ENCODE measurements at regions not wholly inside any gene's neighbourhood (a gene's known extent, or its start where the extent isn't known, plus 50 kb on each side); places are given as distances from the start of the nearest gene placed in this dataset.

DNA sequence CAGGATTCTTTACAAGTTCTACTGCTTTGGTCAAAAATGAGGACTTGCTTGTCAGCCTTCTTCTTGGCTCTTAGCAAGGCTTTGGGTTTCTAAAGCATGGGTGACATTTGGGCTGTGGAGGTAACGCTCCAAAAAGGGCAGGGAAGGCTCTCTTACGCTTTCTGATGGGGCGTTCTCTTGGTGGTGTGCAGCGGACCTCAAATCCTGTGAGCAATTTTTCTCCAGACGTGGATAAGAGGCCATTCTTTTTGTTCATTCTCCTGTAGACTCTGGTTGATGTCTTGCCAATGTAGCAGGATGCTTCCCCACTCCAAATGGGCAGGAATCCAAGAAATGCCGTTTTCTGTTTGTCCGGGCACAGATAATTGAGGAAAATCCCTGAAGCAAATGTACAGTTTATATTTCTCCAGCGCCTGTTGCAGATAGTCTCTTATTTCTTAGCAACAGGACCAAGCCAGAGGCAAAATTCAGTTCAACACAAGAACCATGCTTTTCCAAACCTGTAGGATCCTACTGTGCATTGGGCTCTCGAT, 138.4 kb upstream of the NFE2L3 start:
- Mint-ChIP-seq H3K36me3 (peaks cover 1% of the 10 kb centered on the region), H3K4me3 (no peak overlapping the region), H3K27me3 (peaks cover 13% of the 10 kb centered on the region), H3K9me3 (no peaks in the 10 kb centered on the region), H3K27ac (no peak overlapping the region), H3K4me1 (no peaks in the 10 kb centered on the region)

DNA sequence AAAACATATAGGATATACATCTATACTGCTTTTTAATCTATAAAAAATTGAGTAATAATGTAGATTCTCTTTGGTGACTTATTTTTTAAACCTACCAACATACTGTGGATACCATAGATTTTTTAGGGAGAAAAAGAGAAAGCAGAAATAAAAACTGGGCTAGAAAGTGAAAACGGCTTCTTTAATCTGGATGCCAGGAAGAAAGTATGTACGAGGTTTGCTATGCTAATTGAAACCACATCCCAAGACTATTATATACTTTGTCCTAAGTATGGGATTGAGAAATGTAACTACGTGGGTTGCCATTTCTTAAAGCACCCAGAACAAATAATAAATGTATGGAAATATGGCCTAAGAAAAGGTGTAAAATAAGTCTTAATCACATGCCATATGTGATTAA, 129.0 kb upstream of the NFE2L3 start:
- no peak overlapping the region for H3K27ac Mint-ChIP-seq
- no peak overlapping the region for H3K4me3 Mint-ChIP-seq
- no peaks in the 10 kb centered on the region for H3K36me3 Mint-ChIP-seq

DNA sequence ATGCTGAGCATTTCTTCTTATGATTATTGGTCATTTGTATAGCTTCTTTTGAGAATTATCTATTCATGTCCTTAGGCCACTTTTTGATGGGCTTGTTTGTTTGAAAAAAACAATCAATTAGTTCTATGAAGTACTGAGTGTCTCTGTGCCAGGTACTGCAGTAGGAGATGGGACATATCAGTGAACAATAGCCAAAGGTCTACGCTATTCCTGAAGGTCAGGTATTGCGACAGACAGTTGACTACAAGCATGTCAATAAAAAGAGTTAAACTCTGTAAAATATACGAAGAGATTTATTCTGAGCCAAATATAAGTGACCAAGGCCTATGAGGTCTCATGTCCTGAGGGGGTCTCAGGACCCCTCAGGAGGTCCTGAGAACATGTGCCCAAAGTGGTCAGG, 122.1 kb upstream of the NFE2L3 start:
- Mint-ChIP-seq H3K9me3 (no peaks in the 10 kb centered on the region), H3K27me3 (peaks cover 2% of the 10 kb centered on the region), H3K4me1 (no peaks in the 10 kb centered on the region), H3K36me3 (no peaks in the 10 kb centered on the region), H3K4me3 (no peak overlapping the region), H3K27ac (no peak overlapping the region)

More for the DNA sequence above, 129.0 kb upstream of the NFE2L3 start:
- no peaks in the 10 kb centered on the region for H3K4me1 Mint-ChIP-seq
- H3K27me3 Mint-ChIP-seq = peaks cover 8% of the 10 kb centered on the region
- H3K9me3 Mint-ChIP-seq = no peaks in the 10 kb centered on the region

DNA sequence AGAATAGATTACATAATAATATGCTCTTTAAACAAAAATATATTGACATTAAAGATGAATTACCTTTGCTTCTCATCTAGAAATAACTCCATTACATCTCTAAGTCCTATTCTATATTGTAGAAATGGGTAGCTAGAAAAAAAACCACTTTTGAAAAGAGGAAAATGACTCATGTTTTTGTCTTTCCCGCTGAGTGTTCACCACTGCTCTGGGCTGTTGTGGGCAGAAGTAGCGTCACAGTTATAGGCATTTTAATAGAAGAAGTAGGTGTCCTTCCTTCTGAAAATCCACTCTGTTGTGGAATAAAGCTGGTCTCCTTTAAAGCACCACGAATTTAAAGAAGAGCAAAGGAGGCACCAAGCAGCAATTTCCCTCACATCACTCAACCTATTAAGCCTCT, 117.6 kb upstream of the NFE2L3 start:
- H3K4me1 Mint-ChIP-seq = peaks cover 9% of the 10 kb centered on the region
- H3K27me3 Mint-ChIP-seq = peaks cover 4% of the 10 kb centered on the region

GRCh38 chr7:26035552-26035951, 116.4 kb upstream of the NFE2L3 start:
- H3K27ac Mint-ChIP-seq = no peak overlapping the region
- H3K27me3 Mint-ChIP-seq = peaks cover 7% of the 10 kb centered on the region
- peaks cover 9% of the 10 kb centered on the region for H3K4me1 Mint-ChIP-seq
- H3K4me3 Mint-ChIP-seq = no peak overlapping the region
- H3K9me3 Mint-ChIP-seq = no peaks in the 10 kb centered on the region
- H3K36me3 Mint-ChIP-seq = no peaks in the 10 kb centered on the region

More for the DNA sequence above, 117.6 kb upstream of the NFE2L3 start:
- no peak overlapping the region for H3K4me3 Mint-ChIP-seq
- H3K36me3 Mint-ChIP-seq = no peaks in the 10 kb centered on the region
- H3K27ac Mint-ChIP-seq = no peak overlapping the region
- no peaks in the 10 kb centered on the region for H3K9me3 Mint-ChIP-seq

DNA sequence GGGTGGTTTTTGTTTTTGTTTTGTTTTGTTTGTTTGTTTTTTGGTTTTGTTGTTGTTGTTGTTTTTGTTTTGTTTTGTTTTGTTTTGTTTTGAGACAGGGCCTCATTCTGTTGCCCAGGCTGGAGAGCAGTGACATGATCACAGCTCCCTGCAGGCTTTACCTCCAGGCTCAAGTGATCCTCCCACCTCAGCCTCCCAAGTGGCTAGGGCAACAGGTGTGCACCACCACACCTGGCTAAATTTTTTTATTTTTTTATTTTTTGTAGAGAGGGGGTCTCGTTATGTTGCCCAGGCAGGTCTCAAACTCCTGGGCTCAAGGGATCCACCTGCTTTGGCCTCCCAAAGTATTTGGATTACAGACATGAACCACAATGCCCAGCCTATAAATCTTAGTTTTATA, 115.9 kb upstream of the NFE2L3 start:
- Mint-ChIP-seq H3K4me1 (peaks cover 9% of the 10 kb centered on the region), H3K27me3 (peaks cover 5% of the 10 kb centered on the region)

GRCh38 chr7:26038201-26038990, 113.6 kb upstream of the NFE2L3 start:
- no peak overlapping the region for H3K4me3 Mint-ChIP-seq
- no peaks in the 10 kb centered on the region for H3K36me3 Mint-ChIP-seq
- peaks cover 9% of the 10 kb centered on the region for H3K4me1 Mint-ChIP-seq
- peaks cover 5% of the 10 kb centered on the region for H3K27me3 Mint-ChIP-seq
- H3K27ac Mint-ChIP-seq = no peak overlapping the region
- no peaks in the 10 kb centered on the region for H3K9me3 Mint-ChIP-seq

More for the DNA sequence above, 115.9 kb upstream of the NFE2L3 start:
- H3K36me3 Mint-ChIP-seq = no peaks in the 10 kb centered on the region
- no peak overlapping the region for H3K4me3 Mint-ChIP-seq
- no peak overlapping the region for H3K27ac Mint-ChIP-seq
- no peaks in the 10 kb centered on the region for H3K9me3 Mint-ChIP-seq

- Mint-ChIP-seq H3K4me1 (peaks cover 9% of the 10 kb centered on the region), H3K9me3 (no peaks in the 10 kb centered on the region), H3K4me3 (no peak overlapping the region), H3K27me3 (peaks cover 9% of the 10 kb centered on the region), H3K36me3 (no peaks in the 10 kb centered on the region), H3K27ac (no peak overlapping the region)
Measured at GRCh38 chr7:26040085-26040484, 111.9 kb upstream of the NFE2L3 start.

GRCh38 chr7:26042237-26042636, 109.8 kb upstream of the NFE2L3 start:
- H3K4me1 Mint-ChIP-seq = peaks cover 9% of the 10 kb centered on the region

GRCh38 chr7:26043801-26044200, 108.2 kb upstream of the NFE2L3 start:
- Mint-ChIP-seq H3K9me3 (no peaks in the 10 kb centered on the region), H3K4me1 (peaks cover under 1% of the 10 kb centered on the region), H3K27ac (no peak overlapping the region), H3K27me3 (peaks cover 8% of the 10 kb centered on the region), H3K36me3 (no peaks in the 10 kb centered on the region), H3K4me3 (no peak overlapping the region)

More at GRCh38 chr7:26042237-26042636, 109.8 kb upstream of the NFE2L3 start:
- Mint-ChIP-seq H3K9me3 (no peaks in the 10 kb centered on the region), H3K36me3 (no peaks in the 10 kb centered on the region), H3K27ac (no peak overlapping the region), H3K27me3 (peaks cover 8% of the 10 kb centered on the region), H3K4me3 (no peak overlapping the region)

DNA sequence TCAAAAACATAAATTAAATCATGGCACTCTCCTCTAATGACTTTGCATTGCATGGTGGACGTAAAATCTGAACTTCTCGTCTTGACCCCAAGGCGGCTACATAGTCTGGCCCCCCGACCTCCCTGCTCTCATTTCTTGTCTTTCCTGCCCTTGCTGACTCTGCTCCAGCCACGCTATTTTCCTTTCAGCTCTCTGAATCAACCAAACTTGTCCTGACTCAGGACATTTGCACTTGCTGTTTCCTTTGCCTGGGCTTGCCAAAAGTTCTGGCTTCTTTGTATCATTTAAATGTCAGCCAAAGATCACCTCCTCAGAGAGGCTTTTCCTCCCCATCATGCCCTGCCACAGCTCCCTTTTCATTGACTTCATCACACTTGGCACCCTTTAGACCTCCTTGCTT, 107.7 kb upstream of the NFE2L3 start:
- Mint-ChIP-seq H3K4me1 (no peaks in the 10 kb centered on the region), H3K4me3 (no peak overlapping the region), H3K36me3 (no peaks in the 10 kb centered on the region), H3K9me3 (no peaks in the 10 kb centered on the region), H3K27ac (no peak overlapping the region), H3K27me3 (peaks cover 8% of the 10 kb centered on the region)

DNA sequence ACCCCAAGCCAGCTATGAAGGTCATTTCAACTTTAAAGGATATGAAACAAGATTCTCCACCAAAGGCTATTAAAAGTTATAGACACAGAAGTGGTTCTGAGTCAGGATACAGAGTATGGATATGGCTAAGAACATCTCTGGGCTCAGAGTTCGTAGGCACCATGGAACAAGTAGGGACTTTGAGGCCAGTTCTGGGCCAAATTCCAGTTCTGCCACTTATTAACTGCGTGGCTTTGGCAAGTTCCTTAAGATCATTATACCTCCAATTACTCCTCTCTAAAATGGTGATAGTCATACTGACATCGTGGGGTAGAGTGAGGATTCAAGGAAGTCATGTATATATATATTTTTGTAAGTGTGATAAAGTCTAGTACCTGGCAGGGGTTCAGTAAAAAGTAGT, 105.8 kb upstream of the NFE2L3 start:
- H3K36me3 Mint-ChIP-seq = no peaks in the 10 kb centered on the region
- H3K27me3 Mint-ChIP-seq = peaks cover 14% of the 10 kb centered on the region
- H3K4me3 Mint-ChIP-seq = no peak overlapping the region
- no peaks in the 10 kb centered on the region for H3K4me1 Mint-ChIP-seq
- no peaks in the 10 kb centered on the region for H3K9me3 Mint-ChIP-seq
- no peak overlapping the region for H3K27ac Mint-ChIP-seq

GRCh38 chr7:26046878-26047277, 105.1 kb upstream of the NFE2L3 start:
- H3K36me3 Mint-ChIP-seq = no peaks in the 10 kb centered on the region
- no peaks in the 10 kb centered on the region for H3K9me3 Mint-ChIP-seq
- no peak overlapping the region for H3K27ac Mint-ChIP-seq
- H3K4me1 Mint-ChIP-seq = no peaks in the 10 kb centered on the region
- H3K27me3 Mint-ChIP-seq = peaks cover 20% of the 10 kb centered on the region
- no peak overlapping the region for H3K4me3 Mint-ChIP-seq

DNA sequence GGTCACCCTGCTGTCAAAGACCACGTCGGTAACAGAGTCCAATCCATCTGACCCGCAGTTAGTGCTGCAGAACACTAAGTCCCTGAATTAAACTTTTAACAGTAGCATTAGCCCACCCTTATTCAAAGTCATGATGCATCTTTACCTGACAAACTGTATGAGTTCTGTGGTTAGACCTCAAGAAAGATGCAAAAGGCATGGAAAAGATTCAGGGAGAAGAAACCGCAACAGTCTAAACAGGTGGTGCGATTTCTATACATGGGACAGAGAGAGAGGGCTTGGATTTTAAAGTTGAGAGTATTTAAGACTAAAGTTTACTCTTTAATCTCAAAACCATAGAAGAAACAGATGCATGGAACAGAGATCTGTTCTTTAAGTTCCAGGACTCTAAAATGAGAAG, 103.3 kb upstream of the NFE2L3 start:
- no peak overlapping the region for H3K4me3 Mint-ChIP-seq
- H3K9me3 Mint-ChIP-seq = no peaks in the 10 kb centered on the region
- H3K4me1 Mint-ChIP-seq = no peaks in the 10 kb centered on the region
- H3K27ac Mint-ChIP-seq = no peak overlapping the region
- H3K36me3 Mint-ChIP-seq = no peaks in the 10 kb centered on the region
- peaks cover 22% of the 10 kb centered on the region for H3K27me3 Mint-ChIP-seq

DNA sequence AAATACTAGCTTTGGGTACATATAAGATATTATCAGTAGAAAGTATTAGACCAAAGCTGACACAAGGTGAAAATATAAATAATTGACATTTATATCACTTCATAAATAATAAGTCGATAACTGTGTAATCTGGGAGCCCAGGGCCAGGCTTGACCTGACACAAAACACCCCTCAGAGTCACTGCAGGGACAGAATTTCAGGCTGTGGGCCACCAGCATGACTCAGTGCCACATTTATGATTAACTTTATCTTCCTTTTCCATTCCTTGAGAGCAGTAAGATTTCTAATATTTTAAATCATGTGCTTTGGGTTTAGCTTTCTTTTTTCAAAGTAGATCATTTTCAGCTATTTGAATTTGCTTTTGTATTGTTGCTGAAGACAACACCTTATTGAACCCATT, 102.9 kb upstream of the NFE2L3 start:
- no peaks in the 10 kb centered on the region for H3K9me3 Mint-ChIP-seq
- H3K4me1 Mint-ChIP-seq = no peaks in the 10 kb centered on the region
- H3K27ac Mint-ChIP-seq = no peak overlapping the region
- no peak overlapping the region for H3K4me3 Mint-ChIP-seq
- H3K27me3 Mint-ChIP-seq = peaks cover 20% of the 10 kb centered on the region
- H3K36me3 Mint-ChIP-seq = peaks cover 1% of the 10 kb centered on the region

GRCh38 chr7:26051021-26051420, 101.0 kb upstream of the NFE2L3 start:
- no peaks in the 10 kb centered on the region for H3K9me3 Mint-ChIP-seq
- H3K4me3 Mint-ChIP-seq = no peak overlapping the region
- peaks cover 21% of the 10 kb centered on the region for H3K27me3 Mint-ChIP-seq
- H3K4me1 Mint-ChIP-seq = no peaks in the 10 kb centered on the region
- H3K36me3 Mint-ChIP-seq = peaks cover 1% of the 10 kb centered on the region
- no peak overlapping the region for H3K27ac Mint-ChIP-seq

All from activated naive CD4-positive, alpha-beta T cell treated with anti-CD3 and anti-CD28 coated beads, Interleukin-2, amount 50 U/mL, for 24 hours (primary cell).